Adipose tissue (tissue), 3 donors: ENCODE measurements at regions not wholly inside any gene's neighbourhood (a gene's known extent, or its start where the extent isn't known, plus 50 kb on each side); places are given as distances from the start of the nearest gene placed in this dataset.
"Not testable (repeated sequence)": the region's sequence is repeated elsewhere in the genome, so short reads cannot be mapped to it uniquely, and the experiment has no call there.

Experiments
- H3K27ac ChIP-seq: one replicate; pipeline ENCODE4 v1.5.1; 2013; ENCODE audit warnings: low read depth, low read length
- WGBS, 3 donors: extraction: QIAGEN DNeasy Blood & Tissue Kit; methylation state at CpG; one replicate each; pipeline ENCODE4 v1.1.7; 2013; 5-methylcytosine and 5-hydroxymethylcytosine counted together
- donor health status: healthy with polysubstance abuse.
- donor health status: Bipolar disorder and iron deficiency.
- donor health status: healthy.

DNA sequence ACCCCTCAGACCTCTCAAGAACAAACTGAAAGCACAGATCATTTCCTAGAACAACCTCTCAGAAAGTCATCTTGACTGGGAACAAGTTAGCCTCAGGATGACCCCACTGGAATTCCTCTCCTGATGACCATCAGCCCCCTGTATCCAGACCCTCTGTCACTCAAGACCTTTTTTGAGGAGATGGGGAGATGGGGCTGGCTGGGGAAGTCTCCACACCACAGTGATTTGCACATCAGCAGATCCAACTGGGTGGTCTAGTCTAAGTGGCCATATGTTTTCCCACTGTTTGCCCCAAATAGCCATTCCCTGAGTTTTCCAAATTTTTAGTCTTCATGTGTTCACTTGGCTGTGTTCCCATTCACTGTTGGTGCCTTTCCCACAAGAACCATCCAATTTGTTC, 452.4 kb upstream of the NPVF start:
- H3K27ac ChIP-seq, result no peak overlapping the region

- WGBS, 3 donors, result 68 to 89% (median 85%) methylated on average over 4 of the region's 4 CpGs
- no peak overlapping the region for H3K27ac ChIP-seq
These were observed 456.1 kb upstream of the NPVF start for GRCh38 chr7:25684360-25684759.

GRCh38 chr7:25686493-25686892, 458.2 kb upstream of the NPVF start:
- WGBS, 3 donors, result 58 to 64% (median 62%) methylated on average over 4 of the region's 4 CpGs
- no peak overlapping the region for H3K27ac ChIP-seq

- WGBS, 3 donors, result 58 to 69% (median 69%) methylated on average over 2 of the region's 2 CpGs
- no peak overlapping the region for H3K27ac ChIP-seq
These were observed 457.8 kb upstream of the NFE2L3 start for GRCh38 chr7:25694211-25694610.

- 47 to 64% (median 55%) methylated on average over 4 of the region's 4 CpGs for WGBS, 3 donors
These were observed 457.3 kb upstream of the NFE2L3 start for GRCh38 chr7:25694699-25695098.

GRCh38 chr7:25696571-25696970, 455.4 kb upstream of the NFE2L3 start:
- no peak overlapping the region for H3K27ac ChIP-seq
- 78 to 96% (median 92%) methylated on average over 2 of the region's 2 CpGs for WGBS, 3 donors

More at GRCh38 chr7:25694699-25695098, 457.3 kb upstream of the NFE2L3 start:
- no peak overlapping the region for H3K27ac ChIP-seq

- no peak overlapping the region for H3K27ac ChIP-seq
- 81 to 93% (median 89%) methylated on average over 5 of the region's 5 CpGs for WGBS, 3 donors
These were observed 453.4 kb upstream of the NFE2L3 start for GRCh38 chr7:25698451-25699113.

GRCh38 chr7:25700141-25700540, 451.9 kb upstream of the NFE2L3 start:
- H3K27ac ChIP-seq, result not testable (repeated sequence)
- 89 to 97% (median 94%) methylated on average over 7 of the region's 7 CpGs for WGBS, 3 donors

GRCh38 chr7:25704413-25704812, 447.6 kb upstream of the NFE2L3 start:
- WGBS, 3 donors, result 80 to 91% (median 88%) methylated on average over 8 of the region's 8 CpGs
- no peak overlapping the region for H3K27ac ChIP-seq

DNA sequence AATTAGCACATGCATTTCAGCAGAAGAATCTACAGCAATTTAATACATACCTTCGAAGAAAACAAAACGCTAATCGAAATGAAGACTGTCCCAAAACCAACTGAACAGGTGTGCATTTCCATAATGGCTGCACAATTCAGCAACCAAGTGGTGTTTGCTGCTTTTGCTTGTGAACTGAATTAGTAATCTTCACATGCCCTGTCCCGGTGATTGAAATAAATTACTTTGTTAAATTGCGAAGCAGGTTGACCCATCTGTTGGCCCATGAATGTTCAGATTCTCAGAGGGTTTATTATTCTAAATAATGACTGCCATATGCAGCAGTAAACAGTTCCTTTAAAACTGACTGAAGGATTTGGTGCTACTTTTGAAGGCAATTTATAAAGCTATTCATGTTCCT, 445.2 kb upstream of the NFE2L3 start:
- no peak overlapping the region for H3K27ac ChIP-seq
- WGBS, 3 donors, result 93 to 95% (median 93%) methylated on average over 5 of the region's 5 CpGs

GRCh38 chr7:25707768-25708620, 444.0 kb upstream of the NFE2L3 start:
- H3K27ac ChIP-seq, result no peak overlapping the region
- 48 to 64% (median 61%) methylated on average over 9 of the region's 9 CpGs for WGBS, 3 donors

GRCh38 chr7:25710959-25711358, 441.0 kb upstream of the NFE2L3 start:
- H3K27ac ChIP-seq, result no peak overlapping the region
- 66 to 80% (median 77%) methylated on average over 1 of the region's 1 CpG for WGBS, 3 donors

DNA sequence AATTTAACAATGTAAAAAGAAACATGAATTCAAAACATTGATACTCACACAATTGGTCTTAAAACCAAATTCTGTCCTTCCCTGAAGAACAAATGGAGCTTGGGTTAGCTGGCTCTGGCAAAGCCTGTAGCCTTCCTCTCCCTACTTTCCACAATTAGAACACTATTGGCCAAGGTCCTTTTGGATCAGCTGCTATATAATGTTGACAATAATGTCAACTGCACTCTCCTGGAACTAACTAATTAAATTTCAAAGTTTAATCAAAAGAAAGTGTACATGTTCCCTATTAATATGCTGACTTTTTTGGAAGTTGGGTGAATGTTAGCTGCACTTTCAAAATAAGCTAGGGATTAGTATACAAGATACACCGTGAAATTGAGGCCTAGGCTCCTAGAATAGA, 440.1 kb upstream of the NFE2L3 start:
- 59 to 97% (median 74%) methylated on average over 1 of the region's 1 CpG for WGBS, 3 donors

GRCh38 chr7:25712500-25712899, 439.5 kb upstream of the NFE2L3 start:
- no peak overlapping the region for H3K27ac ChIP-seq
- WGBS, 3 donors, result 49 to 54% (median 52%) methylated on average over 1 of the region's 1 CpG

More for the DNA sequence above, 440.1 kb upstream of the NFE2L3 start:
- H3K27ac ChIP-seq, result no peak overlapping the region

DNA sequence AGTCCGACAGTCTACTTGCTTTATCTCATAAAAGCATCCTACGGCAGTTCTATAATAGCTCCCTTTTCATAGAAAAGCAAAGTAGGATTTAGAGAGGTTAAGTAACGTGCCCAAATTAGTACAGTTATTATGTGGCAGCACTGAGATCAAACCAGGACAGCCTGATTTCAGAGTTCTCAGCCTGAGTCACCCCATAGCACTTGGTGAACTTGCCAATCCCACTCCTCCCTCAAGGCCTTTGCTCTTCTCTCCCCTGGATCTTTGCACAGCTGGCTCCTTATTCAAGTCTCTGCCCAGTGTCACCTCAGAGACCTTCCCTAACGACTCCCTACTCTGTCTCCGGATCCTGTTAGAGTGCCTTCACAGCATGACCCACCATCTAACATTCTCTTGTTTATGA, 438.0 kb upstream of the NFE2L3 start:
- 71 to 83% (median 75%) methylated on average over 5 of the region's 5 CpGs for WGBS, 3 donors
- no peak overlapping the region for H3K27ac ChIP-seq

GRCh38 chr7:25716421-25716820, 435.6 kb upstream of the NFE2L3 start:
- no peak overlapping the region for H3K27ac ChIP-seq
- WGBS, 3 donors, result 84 to 88% (median 86%) methylated on average over 6 of the region's 6 CpGs

GRCh38 chr7:25718596-25718995, 433.4 kb upstream of the NFE2L3 start:
- H3K27ac ChIP-seq, result no peak overlapping the region

GRCh38 chr7:25719190-25719896, 432.7 kb upstream of the NFE2L3 start:
- 93 to 95% (median 93%) methylated on average over 5 of the region's 5 CpGs for WGBS, 3 donors
- no peak overlapping the region for H3K27ac ChIP-seq

More at GRCh38 chr7:25718596-25718995, 433.4 kb upstream of the NFE2L3 start:
- WGBS, 3 donors, result 74 to 87% (median 85%) methylated on average over 4 of the region's 4 CpGs

GRCh38 chr7:25720427-25720826, 431.6 kb upstream of the NFE2L3 start:
- 46 to 70% (median 47%) methylated on average over 2 of the region's 2 CpGs for WGBS, 3 donors

More at GRCh38 chr7:25720427-25720826, 431.6 kb upstream of the NFE2L3 start:
- no peak overlapping the region for H3K27ac ChIP-seq
